Keratinocyte (primary cell): ENCODE measurements at regions not wholly inside any gene's neighbourhood (a gene's known extent, or its start where the extent isn't known, plus 50 kb on each side); places are given as distances from the start of the nearest gene placed in this dataset.
"Not testable (repeated sequence)": the region's sequence is repeated elsewhere in the genome, so short reads cannot be mapped to it uniquely, and the experiment has no call there.

Source experiments
- DNase-seq: peaks from one replicate; pipeline ENCODE4 v3.0.0-alpha.2; 2011; ENCODE audit warnings: low read depth, missing footprints, low spot score
- FAIRE-seq: peaks from 2 replicates; lab custom pipeline; 2011; peaks lifted over from hg19 to GRCh38; lab: Jason Lieb, UNC
- H2AFZ ChIP-seq: 2 replicates; pipeline ENCODE4 v1.6.0; 2012; ENCODE audit warnings: low read length, control low read depth, inconsistent platforms; ENCODE audit not compliant: control insufficient read depth
- H3K27ac ChIP-seq: 2 replicates; pipeline ENCODE4 v1.5.1; 2011; ENCODE audit warnings: low read length; ENCODE audit not compliant: control insufficient read depth, insufficient read depth
- H3K27me3 ChIP-seq: 3 replicates; pipeline ENCODE4 v1.6.0; 2011; ENCODE audit warnings: low read length; ENCODE audit not compliant: control insufficient read depth, insufficient read depth; ENCODE audit errors: extremely low read depth
- H3K36me3 ChIP-seq, 2 experiments: 2 replicates in 1 of 2; 3 replicates in 1 of 2; pipeline ENCODE4 v1.5.1; 2011; ENCODE audit warnings: low read length in 2 of 2, mild to moderate bottlenecking in 1 of 2; ENCODE audit not compliant: control insufficient read depth in 2 of 2, insufficient read depth in 2 of 2; ENCODE audit errors: extremely low read depth in 1 of 2
- H3K4me1 ChIP-seq: 3 replicates; pipeline ENCODE4 v1.5.1; 2011; ENCODE audit warnings: low read length; ENCODE audit not compliant: control insufficient read depth, insufficient read depth; ENCODE audit errors: extremely low read depth
- H3K4me2 ChIP-seq: 3 replicates; pipeline ENCODE4 v1.6.0; 2011; ENCODE audit warnings: low read depth, low read length; ENCODE audit not compliant: control insufficient read depth, insufficient read depth; ENCODE audit errors: extremely low read depth
- H3K4me3 ChIP-seq, 3 experiments: fragments of 200-600 bp in 1 of 3; sonication (generic) in 1 of 3; 2 replicates in 2 of 3; 3 replicates in 1 of 3; pipeline ENCODE4 v1.5.1; 2011 to 2016; ENCODE audit warnings: low read length in 3 of 3, mild to moderate bottlenecking in 3 of 3, control low read depth in 2 of 3, inconsistent platforms in 1 of 3, low read depth in 1 of 3, mixed read lengths in 1 of 3, mixed run types in 1 of 3, moderate library complexity in 1 of 3; ENCODE audit not compliant: control insufficient read depth in 2 of 3, insufficient read depth in 2 of 3; ENCODE audit errors: extremely low read depth in 1 of 3
- H3K79me2 ChIP-seq: 2 replicates; pipeline ENCODE4 v1.6.0; 2012; ENCODE audit warnings: low read length; ENCODE audit not compliant: control insufficient read depth, insufficient read depth
- H3K9ac ChIP-seq: 3 replicates; pipeline ENCODE4 v1.6.0; 2011; ENCODE audit warnings: low read length; ENCODE audit not compliant: control insufficient read depth, insufficient read depth; ENCODE audit errors: extremely low read depth
- H3K9me1 ChIP-seq: 3 replicates; pipeline ENCODE4 v1.6.0; 2011; ENCODE audit warnings: low read length; ENCODE audit not compliant: control insufficient read depth, insufficient read depth; ENCODE audit errors: extremely low read depth
- H3K9me3 ChIP-seq: 2 replicates; pipeline ENCODE4 v1.5.1; 2012; ENCODE audit warnings: low read depth, low read length; ENCODE audit not compliant: control insufficient read depth
- H4K20me1 ChIP-seq: 3 replicates; pipeline ENCODE4 v1.6.0; 2011; ENCODE audit warnings: low read length; ENCODE audit not compliant: control insufficient read depth, insufficient read depth; ENCODE audit errors: extremely low read depth
- EZH2 ChIP-seq: IDR thresholded peaks from one replicate; pipeline ENCODE4 v1.6.1; 2012; ENCODE audit warnings: inconsistent platforms, mild to moderate bottlenecking, low read length, moderate library complexity
- dilution Hi-C: fragments of 300-500 bp; cut with MboI; formaldehyde crosslinking; loops from one replicate; pipeline ENCODE4 v1.7.0; 2020; ENCODE audit warnings: low sequenced_read_pairs; ENCODE audit not compliant: extremely low pct_ligation_motif_present
- TF ChIP-seq, protein P1 (sequence below), 3 experiments: IDR thresholded peaks in 1 of 3; conservative IDR thresholded peaks in 1 of 3; optimal IDR thresholded peaks in 1 of 3; 2 replicates in 2 of 3; 3 replicates in 1 of 3; pipeline versions ENCODE3 to v1.5.1; 2011; ENCODE audit warnings: low read length in 3 of 3, mild to moderate bottlenecking in 3 of 3, moderate library complexity in 2 of 3, control low read depth in 1 of 3, inconsistent platforms in 1 of 3; ENCODE audit not compliant: insufficient read depth in 2 of 3; ENCODE audit errors: extremely low read depth in 1 of 3

- peak overlapping the region; percentile 72 for H2AFZ ChIP-seq
- H4K20me1 ChIP-seq, result no peaks in the 10 kb centered on the region
- dilution Hi-C loops, result no loop called here
- H3K79me2 ChIP-seq, result no peaks in the 10 kb centered on the region
- H3K27me3 ChIP-seq, result no peaks in the 10 kb centered on the region
- no peaks in the 10 kb centered on the region for H3K9me1 ChIP-seq
- H3K4me2 ChIP-seq, result peak overlapping the region; percentile 87
- no peaks in the 10 kb centered on the region for H3K36me3 ChIP-seq
- peak; percentile 53 for FAIRE-seq
- peaks cover 5% of the 10 kb centered on the region for H3K4me1 ChIP-seq
- H3K9me3 ChIP-seq, result no peaks in the 10 kb centered on the region
- peak overlapping the region; percentile 41 to 78 (median 66) for H3K4me3 ChIP-seq
- H3K27ac ChIP-seq, result no peak overlapping the region
- DNase-seq, result peak; percentile 94
- no peak for TF ChIP-seq EZH2
- TF ChIP-seq, protein P1, sequence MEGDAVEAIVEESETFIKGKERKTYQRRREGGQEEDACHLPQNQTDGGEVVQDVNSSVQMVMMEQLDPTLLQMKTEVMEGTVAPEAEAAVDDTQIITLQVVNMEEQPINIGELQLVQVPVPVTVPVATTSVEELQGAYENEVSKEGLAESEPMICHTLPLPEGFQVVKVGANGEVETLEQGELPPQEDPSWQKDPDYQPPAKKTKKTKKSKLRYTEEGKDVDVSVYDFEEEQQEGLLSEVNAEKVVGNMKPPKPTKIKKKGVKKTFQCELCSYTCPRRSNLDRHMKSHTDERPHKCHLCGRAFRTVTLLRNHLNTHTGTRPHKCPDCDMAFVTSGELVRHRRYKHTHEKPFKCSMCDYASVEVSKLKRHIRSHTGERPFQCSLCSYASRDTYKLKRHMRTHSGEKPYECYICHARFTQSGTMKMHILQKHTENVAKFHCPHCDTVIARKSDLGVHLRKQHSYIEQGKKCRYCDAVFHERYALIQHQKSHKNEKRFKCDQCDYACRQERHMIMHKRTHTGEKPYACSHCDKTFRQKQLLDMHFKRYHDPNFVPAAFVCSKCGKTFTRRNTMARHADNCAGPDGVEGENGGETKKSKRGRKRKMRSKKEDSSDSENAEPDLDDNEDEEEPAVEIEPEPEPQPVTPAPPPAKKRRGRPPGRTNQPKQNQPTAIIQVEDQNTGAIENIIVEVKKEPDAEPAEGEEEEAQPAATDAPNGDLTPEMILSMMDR (optimal IDR thresholded peaks at IDR 0.05 in 1 of 3, IDR thresholded peaks at IDR 0.05 in 1 of 3, conservative IDR thresholded peaks at IDR 0.05 in 1 of 3; ENCODE audit: extremely low read depth in 1 of 3, insufficient read depth in 2 of 3, low read length in 3 of 3), result no peak
- H3K9ac ChIP-seq, result no peak overlapping the region
Observed at GRCh38 chr6:27592481-27593199, 119.7 kb upstream of the ZNF184 start.

DNA sequence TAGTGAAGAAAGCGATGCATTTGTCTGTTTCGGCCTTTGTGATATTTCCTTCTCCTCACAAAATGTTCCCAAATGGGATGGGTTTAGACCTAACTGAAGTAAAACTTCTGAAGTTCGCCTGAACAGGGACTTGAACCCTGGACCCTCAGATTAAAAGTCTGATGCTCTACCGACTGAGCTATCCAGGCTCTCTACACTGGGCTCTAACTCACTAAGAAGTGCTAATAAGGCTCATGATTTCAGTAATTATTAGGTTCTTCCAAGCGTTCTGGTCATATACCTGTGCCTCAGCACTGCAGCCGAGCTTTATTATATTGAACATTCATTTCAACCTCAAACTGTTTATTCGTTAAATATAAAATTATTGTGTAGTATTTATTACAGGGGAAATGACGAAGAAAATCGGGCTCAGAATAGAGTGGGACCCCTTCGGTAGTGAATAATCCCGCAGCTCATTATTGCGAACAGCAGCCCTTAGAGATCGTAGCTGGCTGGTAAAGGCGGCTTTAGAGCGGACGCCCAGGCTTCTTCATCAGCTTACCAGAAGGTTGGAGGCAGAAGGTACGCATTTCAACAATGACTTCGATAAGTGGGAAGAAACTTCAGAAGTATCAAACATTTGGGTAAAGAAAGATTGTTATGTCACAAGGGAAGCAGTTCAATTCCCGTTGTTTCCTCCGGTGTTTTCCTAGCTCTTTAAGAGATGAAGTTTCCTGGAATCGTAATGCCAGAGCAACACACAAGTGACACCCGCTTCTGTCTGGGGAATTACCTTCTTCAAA, 119.0 kb upstream of the ZNF184 start:
- Histone ChIP-seq H3K79me2 (no peaks in the 10 kb centered on the region), H3K27ac (no peak overlapping the region), H3K9ac (no peak overlapping the region), H3K9me1 (no peaks in the 10 kb centered on the region), H3K9me3 (no peaks in the 10 kb centered on the region), H3K4me3 (peak overlapping the region; percentile 41 to 78 (median 65)), H3K4me1 (peaks cover 5% of the 10 kb centered on the region), H3K4me2 (peak overlapping the region; percentile 87), H3K36me3 (no peaks in the 10 kb centered on the region), H2AFZ (peak overlapping the region; percentile 57), H3K27me3 (no peaks in the 10 kb centered on the region), H4K20me1 (no peaks in the 10 kb centered on the region)
- FAIRE-seq, result peak; percentile 62
- TF ChIP-seq, protein P1 (optimal IDR thresholded peaks at IDR 0.05 in 1 of 3, IDR thresholded peaks at IDR 0.05 in 1 of 3, conservative IDR thresholded peaks at IDR 0.05 in 1 of 3; ENCODE audit: extremely low read depth in 1 of 3, insufficient read depth in 2 of 3, low read length in 3 of 3), result no peak
- no peak for TF ChIP-seq EZH2
- dilution Hi-C loops, result no loop called here
- DNase-seq, result no peak

GRCh38 chr6:27585316-27585715, 112.4 kb upstream of the ZNF184 start:
- not testable (repeated sequence) for FAIRE-seq, H3K27me3 ChIP-seq, H2AFZ ChIP-seq

More at GRCh38 chr6:27585316-27585715, 112.4 kb upstream of the ZNF184 start:
- H4K20me1 ChIP-seq, H3K4me2 ChIP-seq, H3K4me3 ChIP-seq, H3K9me1 ChIP-seq, DNase-seq, dilution Hi-C loops, H3K79me2 ChIP-seq, H3K36me3 ChIP-seq, H3K27ac ChIP-seq, H3K4me1 ChIP-seq, H3K9ac ChIP-seq, H3K9me3 ChIP-seq: not testable (repeated sequence)
